H1 (cell line): ENCODE measurements at regions not wholly inside any gene's neighbourhood (a gene's known extent, or its start where the extent isn't known, plus 50 kb on each side); places are given as distances from the start of the nearest gene placed in this dataset.

Source experiments
- CTCF ChIA-PET: fragments of 300-600 bp; sonication (Branson Sonifier 250); formaldehyde crosslinking; loops from one replicate; lab custom pipeline; 2021; ENCODE audit not compliant: partially characterized antibody; lab: Charles Lee
- POLR2A ChIA-PET: fragments of 300-600 bp; sonication (Branson Sonifier 250); formaldehyde crosslinking; loops from one replicate; lab custom pipeline; 2021; ENCODE audit warnings: inconsistent platforms; ENCODE audit not compliant: partially characterized antibody; lab: Charles Lee
- DNase-seq, 2 experiments: peaks; one replicate each; pipeline versions ENCODE4 v3.0.0 to v3.0.0-alpha.2; 2010 to 2022; ENCODE audit warnings: low spot score in 2 of 2, low read depth in 1 of 2, mixed read lengths in 1 of 2
- FAIRE-seq: peaks from 2 replicates; lab custom pipeline; 2011; peaks lifted over from hg19 to GRCh38; lab: Jason Lieb, UNC
- H2AFZ ChIP-seq: 2 replicates; pipeline ENCODE4 v1.8.1; 2012; ENCODE audit warnings: low read length, inconsistent platforms
- H2AK5ac ChIP-seq: 2 replicates; pipeline ENCODE4 v1.6.1; 2013; ENCODE audit warnings: low read depth, low read length
- H2BK120ac ChIP-seq: replicated peaks from 2 replicates; pipeline ENCODE3; 2013; ENCODE audit warnings: low read depth, low read length, inconsistent platforms
- H2BK12ac ChIP-seq: 2 replicates; pipeline ENCODE4 v1.6.1; 2013; ENCODE audit warnings: low read depth, low read length
- H2BK15ac ChIP-seq: 2 replicates; pipeline ENCODE4 v1.6.1; 2013; ENCODE audit warnings: low read length
- H2BK20ac ChIP-seq: 2 replicates; pipeline ENCODE4 v1.6.1; 2013; ENCODE audit warnings: low read length
- H2BK5ac ChIP-seq: 2 replicates; pipeline ENCODE4 v1.6.1; 2013; ENCODE audit warnings: low read depth, low read length
- H3K14ac ChIP-seq: 2 replicates; pipeline ENCODE4 v1.6.1; 2013; ENCODE audit warnings: inconsistent platforms; ENCODE audit not compliant: insufficient read length
- H3K18ac ChIP-seq: 2 replicates; pipeline ENCODE4 v1.6.1; 2013; ENCODE audit warnings: low read length; ENCODE audit errors: extremely low read depth
- H3K23ac ChIP-seq: 2 replicates; pipeline ENCODE4 v1.6.1; 2013; ENCODE audit warnings: inconsistent platforms; ENCODE audit not compliant: insufficient read length
- H3K23me2 ChIP-seq: 2 replicates; pipeline ENCODE4 v1.6.1; 2013; ENCODE audit warnings: low read depth, low read length
- H3K27ac ChIP-seq: 2 replicates; pipeline ENCODE4 v1.6.1; 2011; ENCODE audit warnings: low read depth, low read length, inconsistent platforms
- H3K27me3 ChIP-seq, 4 experiments: replicated peaks in 1 of 4; 1 replicate in 1 of 4; 2 replicates in 3 of 4; pipeline versions ENCODE4 v1.6.1 to v1.8.1; 2011 to 2013; ENCODE audit warnings: low read length in 3 of 4, mild to moderate bottlenecking in 3 of 4, inconsistent platforms in 2 of 4, mixed read lengths in 2 of 4, moderate library complexity in 1 of 4; ENCODE audit not compliant: control insufficient read depth in 3 of 4, insufficient read depth in 3 of 4; ENCODE audit errors: extremely low read depth in 1 of 4
- H3K36me3 ChIP-seq, 4 experiments: 2 replicates each; pipeline versions ENCODE4 v1.6.1 to v1.8.1; 2011 to 2013; ENCODE audit warnings: mild to moderate bottlenecking in 4 of 4, low read length in 3 of 4, moderate library complexity in 2 of 4, control low read depth in 1 of 4, inconsistent platforms in 1 of 4; ENCODE audit not compliant: insufficient read depth in 4 of 4, control insufficient read depth in 2 of 4
- H3K4ac ChIP-seq: replicated peaks from 2 replicates; pipeline ENCODE3; 2013; ENCODE audit warnings: low read length, low read depth, mixed read lengths, inconsistent platforms; ENCODE audit not compliant: insufficient read length
- H3K4me1 ChIP-seq, 4 experiments: replicated peaks in 1 of 4; 1 replicate in 1 of 4; 2 replicates in 3 of 4; pipeline versions ENCODE4 v1.6.1 to v1.8.1; 2011 to 2013; ENCODE audit warnings: low read length in 3 of 4, inconsistent platforms in 2 of 4, mixed read lengths in 1 of 4; ENCODE audit not compliant: insufficient read depth in 4 of 4, control insufficient read depth in 3 of 4
- H3K4me2 ChIP-seq, 2 experiments: 2 replicates each; pipeline versions ENCODE4 v1.6.1 to v1.8.1; 2011 to 2013; ENCODE audit warnings: low read depth in 2 of 2, low read length in 2 of 2, control low read depth in 1 of 2, inconsistent platforms in 1 of 2, mild to moderate bottlenecking in 1 of 2; ENCODE audit not compliant: insufficient read depth in 1 of 2
- H3K4me3 ChIP-seq, 4 experiments: fragments of 200-600, 300-600 bp in 1 of 4; sonication (generic), shearing (Covaris generic), sonication (Bioruptor Twin) in 1 of 4; 2 replicates each; pipeline versions ENCODE4 v1.5.1 to v1.8.1; 2011 to 2016; ENCODE audit warnings: low read length in 4 of 4, low read depth in 3 of 4, control low read depth in 2 of 4, inconsistent platforms in 2 of 4, mild to moderate bottlenecking in 2 of 4, mixed read lengths in 1 of 4, moderate library complexity in 1 of 4; ENCODE audit not compliant: insufficient read depth in 2 of 4; ENCODE audit errors: extremely low read depth in 1 of 4
- H3K56ac ChIP-seq: replicated peaks from 2 replicates; pipeline ENCODE3; 2013; ENCODE audit warnings: low read depth, mild to moderate bottlenecking, mixed read lengths, low read length, inconsistent platforms; ENCODE audit not compliant: insufficient read length
- H3K79me1 ChIP-seq: 2 replicates; pipeline ENCODE4 v1.6.1; 2013; ENCODE audit warnings: low read depth, low read length, control low read depth
- H3K79me2 ChIP-seq, 2 experiments: 2 replicates each; pipeline versions ENCODE4 v1.6.1 to v1.8.1; 2012 to 2013; ENCODE audit warnings: low read length in 2 of 2, mild to moderate bottlenecking in 2 of 2, inconsistent platforms in 1 of 2; ENCODE audit not compliant: insufficient read depth in 2 of 2, control insufficient read depth in 1 of 2
- H3K9ac ChIP-seq, 4 experiments: replicated peaks in 1 of 4; 1 replicate in 1 of 4; 2 replicates in 3 of 4; pipeline versions ENCODE4 v1.6.1 to v1.8.1; 2011 to 2013; ENCODE audit warnings: low read depth in 3 of 4, low read length in 3 of 4, control low read depth in 2 of 4, mild to moderate bottlenecking in 2 of 4, moderate library complexity in 2 of 4, inconsistent platforms in 1 of 4; ENCODE audit errors: extremely low read depth in 1 of 4
- H3K9me3 ChIP-seq, 2 experiments: 2 replicates each; pipeline versions ENCODE4 v1.6.1 to v1.8.1; 2012 to 2013; ENCODE audit warnings: mild to moderate bottlenecking in 2 of 2, moderate library complexity in 2 of 2, control low read depth in 1 of 2, inconsistent platforms in 1 of 2, low read depth in 1 of 2, low read length in 1 of 2, mixed read lengths in 1 of 2; ENCODE audit not compliant: insufficient read depth in 2 of 2
- H4K20me1 ChIP-seq, 2 experiments: replicated peaks in 1 of 2; 2 replicates each; pipeline versions ENCODE3 to v1.8.1; 2011 to 2013; ENCODE audit warnings: inconsistent platforms in 2 of 2, low read length in 2 of 2, mild to moderate bottlenecking in 1 of 2; ENCODE audit not compliant: insufficient read depth in 2 of 2, control insufficient read depth in 1 of 2
- H4K5ac ChIP-seq: 2 replicates; pipeline ENCODE4 v1.6.1; 2013; ENCODE audit warnings: low read length, low read depth, mixed read lengths, inconsistent platforms; ENCODE audit not compliant: insufficient read length
- H4K8ac ChIP-seq: 2 replicates; pipeline ENCODE4 v1.8.0; 2013; ENCODE audit warnings: mild to moderate bottlenecking, moderate library complexity, low read length, inconsistent platforms; ENCODE audit not compliant: insufficient read depth; ENCODE audit errors: extremely low read depth
- H4K91ac ChIP-seq: replicated peaks from 2 replicates; pipeline ENCODE3; 2013; ENCODE audit warnings: low read length, mixed read lengths, inconsistent platforms; ENCODE audit not compliant: insufficient read length
- SP4 ChIP-seq: IDR thresholded peaks from 2 replicates; pipeline ENCODE4 v1.6.1; 2012; ENCODE audit warnings: low read length, inconsistent platforms
- WGBS, 2 experiments: shearing (Covaris generic) in 1 of 2; methylation state at CpG; one replicate each; pipeline versions ENCODE4 v1.1.6 to v1.1.7; 2013 to 2015; ENCODE audit warnings: low lambda C conversion rate in 2 of 2, mixed read lengths in 2 of 2, inconsistent platforms in 1 of 2, low coverage in 1 of 2, missing lambda C conversion rate in 1 of 2; ENCODE audit not compliant: insufficient replicate concordance in 2 of 2, insufficient coverage in 1 of 2, insufficient read length in 1 of 2; ENCODE audit errors: extremely low coverage in 1 of 2, missing lambda C conversion rate in 1 of 2; 5-methylcytosine and 5-hydroxymethylcytosine counted together

GRCh38 chr4:180081072-180081471 lies 2162.1 kb upstream of the TENM3 start:
- H3K18ac ChIP-seq: no peak overlapping the region
- no peak overlapping the region for H3K9ac ChIP-seq
- H3K27me3 ChIP-seq: no peaks in the 10 kb centered on the region
- H2AFZ ChIP-seq: no peak overlapping the region
- no peaks in the 10 kb centered on the region for H3K36me3 ChIP-seq
- H3K14ac ChIP-seq: no peak overlapping the region
- H2BK120ac ChIP-seq: no peak overlapping the region
- H3K4me2 ChIP-seq: no peak overlapping the region
- no peaks in the 10 kb centered on the region for H3K79me1 ChIP-seq
- WGBS, 2 experiments: 80% methylated on average over 2 of the region's 2 CpGs; no CpG with 5 or more reads in 1 of the 2 experiments
- no peak overlapping the region for H2BK15ac ChIP-seq
- no peaks in the 10 kb centered on the region for H3K23me2 ChIP-seq
- CTCF ChIA-PET: no interaction called here
- H3K56ac ChIP-seq: no peak overlapping the region
- no peak overlapping the region for H3K4ac ChIP-seq
- H3K27ac ChIP-seq: no peak overlapping the region
- peaks cover 0 to 3% (median 3%) of the 10 kb centered on the region in 4 experiments; a peak in 1 of 7 replicates for H3K4me1 ChIP-seq
- H4K91ac ChIP-seq: no peak overlapping the region
- H3K79me2 ChIP-seq: no peaks in the 10 kb centered on the region
- no peaks in the 10 kb centered on the region for H4K20me1 ChIP-seq
- DNase-seq (no peak), FAIRE-seq (no peak)
- POLR2A ChIA-PET: no interaction called here
- H2AK5ac ChIP-seq: no peak overlapping the region
- H2BK5ac ChIP-seq: no peak overlapping the region
- H4K8ac ChIP-seq: no peak overlapping the region
- H3K4me3 ChIP-seq: no peak overlapping the region
- no peaks in the 10 kb centered on the region for H3K9me3 ChIP-seq
- no peak overlapping the region for H2BK12ac ChIP-seq
- no peak overlapping the region for H3K23ac ChIP-seq
- no peak overlapping the region for H4K5ac ChIP-seq
- no peak overlapping the region for H2BK20ac ChIP-seq
- no peak for TF ChIP-seq SP4
